CD4-positive, CD25-positive, alpha-beta regulatory T cell (primary cell): ENCODE measurements at regions not wholly inside any gene's neighbourhood (a gene's known extent, or its start where the extent isn't known, plus 50 kb on each side); places are given as distances from the start of the nearest gene placed in this dataset.

Experiments used
- ATAC-seq, 2 donors: fragments of 150-1000 bp; cut with Tn5 transposase; one replicate each; pipeline ENCODE4 v1.10.0; 2021; ENCODE audit warnings: low read depth in 2 of 2, moderate number of reproducible peaks in 2 of 2, moderate library complexity in 1 of 2
- DNase-seq, 3 donors: peaks; one replicate each; pipeline versions ENCODE4 v3.0.0 to v3.0.0-alpha.2; 2012 to 2022; ENCODE audit warnings: mixed read lengths in 1 of 3
- H3K27ac ChIP-seq: one replicate; pipeline ENCODE4 v1.7.0; 2013; ENCODE audit warnings: mild to moderate bottlenecking, low read length; ENCODE audit not compliant: insufficient read depth, poor library complexity, severe bottlenecking
- H3K27me3 ChIP-seq: one replicate; pipeline ENCODE4 v1.7.0; 2013; ENCODE audit warnings: low read length; ENCODE audit not compliant: control insufficient read depth, insufficient read depth
- H3K36me3 ChIP-seq: one replicate; pipeline ENCODE4 v1.7.0; 2013; ENCODE audit warnings: mild to moderate bottlenecking, low read length, moderate library complexity; ENCODE audit not compliant: control insufficient read depth, insufficient read depth
- H3K4me1 ChIP-seq: 2 replicates; pipeline ENCODE4 v1.7.0; 2013; ENCODE audit warnings: mild to moderate bottlenecking, low read length; ENCODE audit not compliant: insufficient read depth, control insufficient read depth, poor library complexity, severe bottlenecking
- H3K4me3 ChIP-seq: one replicate; pipeline ENCODE4 v1.7.0; 2013; ENCODE audit warnings: low read depth, mild to moderate bottlenecking, low read length, moderate library complexity
- H3K9me3 ChIP-seq, 2 experiments: 1 replicate in 1 of 2; 2 replicates in 1 of 2; pipeline ENCODE4 v1.7.0; 2013; ENCODE audit warnings: low read length in 2 of 2, mild to moderate bottlenecking in 1 of 2, moderate library complexity in 1 of 2; ENCODE audit not compliant: control insufficient read depth in 2 of 2
- H3K27ac Mint-ChIP-seq, 3 donors: one replicate each; pipeline ENCODE4 v1.8.0; 2020 to 2022; ENCODE audit warnings: mild to moderate bottlenecking in 3 of 3, mixed read lengths in 3 of 3, moderate library complexity in 2 of 3
- H3K27me3 Mint-ChIP-seq: one replicate; pipeline ENCODE4 v1.8.0; 2022; ENCODE audit warnings: mild to moderate bottlenecking, mixed read lengths
- H3K36me3 Mint-ChIP-seq: one replicate; pipeline ENCODE4 v1.8.0; 2020; ENCODE audit warnings: mixed read lengths
- H3K4me1 Mint-ChIP-seq, 4 donors: one replicate each; pipeline ENCODE4 v1.8.0; 2020 to 2022; ENCODE audit warnings: mixed read lengths in 4 of 4, mild to moderate bottlenecking in 1 of 4
- H3K4me3 Mint-ChIP-seq, 4 donors: one replicate each; pipeline ENCODE4 v1.8.0; 2020 to 2022; ENCODE audit warnings: mild to moderate bottlenecking in 4 of 4, mixed read lengths in 4 of 4, moderate library complexity in 3 of 4
- H3K9me3 Mint-ChIP-seq, 7 donors: one replicate each; pipeline ENCODE4 v1.8.0; 2020 to 2022; ENCODE audit warnings: mixed read lengths in 7 of 7, mild to moderate bottlenecking in 3 of 7, moderate library complexity in 2 of 7

DNA sequence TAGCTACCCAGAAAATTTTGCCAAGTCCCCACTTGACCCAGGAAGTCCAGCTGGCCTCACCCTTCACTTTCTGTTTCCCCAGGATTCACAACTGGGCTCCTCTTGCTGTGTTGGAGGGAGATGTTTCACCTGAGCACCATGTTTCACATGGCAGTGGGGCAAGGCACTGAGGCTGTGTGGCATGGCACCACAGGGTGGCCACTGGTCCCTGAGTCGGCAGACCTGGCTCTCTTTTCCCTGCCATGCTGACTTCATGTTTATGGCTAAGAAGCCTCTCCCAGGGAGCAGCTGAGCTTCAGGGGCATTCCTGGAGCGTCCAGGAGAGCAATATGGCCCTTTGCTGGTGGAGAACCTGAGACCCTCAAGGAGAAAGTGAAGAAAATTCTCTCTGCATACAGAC is 266.9 kb downstream of the RPS24 start:
- peaks cover 0 to 18% (median 5%) of the 10 kb centered on the region in 4 donors for H3K4me1 Mint-ChIP-seq
- H3K9me3 Mint-ChIP-seq: peaks cover 0 to 1% (median 0%) of the 10 kb centered on the region in 7 donors
- Histone ChIP-seq H3K9me3 (no peaks in the 10 kb centered on the region), H3K27ac (no peak overlapping the region), H3K36me3 (no peaks in the 10 kb centered on the region), H3K4me1 (peaks cover 13% of the 10 kb centered on the region), H3K27me3 (no peaks in the 10 kb centered on the region), H3K4me3 (no peak overlapping the region)
- DNase-seq: no peak
- no peak overlapping the region for H3K27ac Mint-ChIP-seq
- H3K4me3 Mint-ChIP-seq: peak overlapping the region in 2 of 4 donors; percentile 20 to 22
- H3K27me3 Mint-ChIP-seq: peaks cover 5% of the 10 kb centered on the region
- H3K36me3 Mint-ChIP-seq: no peaks in the 10 kb centered on the region
- ATAC-seq: no peak

DNA sequence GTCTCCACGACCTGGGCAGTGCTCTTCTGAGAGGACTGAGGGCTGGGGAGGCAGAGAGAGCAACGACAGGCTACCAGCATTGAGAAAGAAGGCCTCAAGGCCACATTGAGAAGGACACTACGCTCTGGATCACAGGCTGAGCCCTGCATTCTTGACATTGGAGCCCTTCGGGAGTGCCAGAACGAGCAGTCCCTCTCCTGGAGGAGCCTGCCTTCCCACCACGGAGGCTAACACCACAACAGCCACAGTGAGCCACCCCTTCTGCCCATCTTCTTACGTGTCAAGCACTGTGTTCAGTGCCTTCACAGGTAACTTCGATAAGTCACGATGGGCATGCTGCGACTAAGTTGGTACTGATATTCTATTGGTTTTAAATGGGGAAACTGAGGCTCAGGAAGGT is 267.8 kb downstream of the RPS24 start:
- ATAC-seq (no peak), DNase-seq (no peak)
- no peaks in the 10 kb centered on the region for H3K27me3 ChIP-seq
- H3K4me3 Mint-ChIP-seq: peak overlapping the region in 1 of 4 donors; percentile 58
- no peaks in the 10 kb centered on the region for H3K9me3 ChIP-seq
- peak overlapping the region in 1 of 3 donors; percentile 97 for H3K27ac Mint-ChIP-seq
- no peaks in the 10 kb centered on the region for H3K36me3 Mint-ChIP-seq
- peaks cover 0 to 2% (median 0%) of the 10 kb centered on the region in 7 donors for H3K9me3 Mint-ChIP-seq
- H3K36me3 ChIP-seq: no peaks in the 10 kb centered on the region
- no peak overlapping the region for H3K4me3 ChIP-seq
- H3K27ac ChIP-seq: no peak overlapping the region
- peaks cover 0 to 18% (median 5%) of the 10 kb centered on the region in 4 donors for H3K4me1 Mint-ChIP-seq
- H3K27me3 Mint-ChIP-seq: peaks cover 14% of the 10 kb centered on the region
- H3K4me1 ChIP-seq: peaks cover 13% of the 10 kb centered on the region

DNA sequence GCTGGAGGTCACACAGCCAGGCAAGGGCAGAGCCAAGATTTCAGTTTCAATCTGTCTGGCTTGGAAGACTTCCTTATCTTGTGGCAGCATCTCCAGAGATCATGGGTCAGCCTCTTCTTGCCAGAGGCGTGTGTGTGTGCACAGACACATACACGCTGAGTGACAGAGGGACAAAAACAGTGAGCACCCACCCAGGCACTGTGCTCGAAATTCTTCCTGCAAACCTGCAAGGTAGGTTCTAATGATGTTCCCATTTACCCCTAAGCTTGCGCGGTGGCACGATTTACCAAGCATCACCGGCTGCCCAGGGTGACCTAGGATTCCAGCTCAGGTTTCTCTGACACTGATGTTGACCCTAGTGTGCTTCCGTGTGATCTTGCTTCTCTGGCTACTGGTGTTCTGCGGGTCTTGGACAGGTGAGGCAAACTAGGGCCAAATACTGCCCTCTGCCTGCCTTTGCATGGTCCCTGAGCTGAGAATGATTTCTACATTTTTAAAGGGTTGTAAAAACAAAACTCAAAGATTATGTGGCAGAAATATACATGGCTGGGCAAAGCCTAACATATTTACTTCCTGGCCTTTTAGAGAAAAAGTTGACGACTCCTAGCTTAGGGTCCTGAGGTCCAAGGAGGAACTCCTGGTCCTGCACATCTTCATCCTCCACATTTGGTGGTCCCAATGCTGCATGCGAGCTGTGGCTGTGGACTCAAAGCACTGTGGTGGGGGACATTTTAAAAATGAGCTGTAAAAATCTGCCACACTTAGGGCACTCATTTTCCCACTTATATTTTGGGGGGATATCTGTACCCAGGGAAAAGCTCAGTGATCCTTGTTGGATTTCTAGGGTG is 268.5 kb downstream of the RPS24 start:
- Histone ChIP-seq H3K27ac (peak overlapping the region; percentile 90), H3K9me3 (no peaks in the 10 kb centered on the region), H3K27me3 (no peaks in the 10 kb centered on the region), H3K4me1 (peaks cover 13% of the 10 kb centered on the region), H3K4me3 (peak overlapping the region; percentile 77), H3K36me3 (no peaks in the 10 kb centered on the region)
- H3K27ac Mint-ChIP-seq: peak overlapping the region; percentile 97
- ATAC-seq (no peak), DNase-seq (peak in 1 of 3 donors; percentile 3)
- H3K4me1 Mint-ChIP-seq: peaks cover 0 to 18% (median 5%) of the 10 kb centered on the region in 4 donors
- H3K36me3 Mint-ChIP-seq: no peaks in the 10 kb centered on the region
- H3K9me3 Mint-ChIP-seq: peaks cover 0 to 2% (median 0%) of the 10 kb centered on the region in 7 donors
- H3K4me3 Mint-ChIP-seq: peak overlapping the region; percentile 93 to 96 (median 95)
- peaks cover 19% of the 10 kb centered on the region for H3K27me3 Mint-ChIP-seq

- Histone ChIP-seq H3K4me3 (peak overlapping the region; percentile 77), H3K27ac (peak overlapping the region; percentile 90), H3K9me3 (no peaks in the 10 kb centered on the region), H3K27me3 (peaks cover 2% of the 10 kb centered on the region), H3K36me3 (no peaks in the 10 kb centered on the region), H3K4me1 (peaks cover 13% of the 10 kb centered on the region)
- Mint-ChIP-seq H3K27ac (peak overlapping the region; percentile 97), H3K4me3 (peak overlapping the region; percentile 93 to 96 (median 95)), H3K36me3 (no peaks in the 10 kb centered on the region), H3K4me1 (peaks cover 0 to 18% (median 5%) of the 10 kb centered on the region in 4 donors), H3K9me3 (peaks cover 0 to 2% (median 0%) of the 10 kb centered on the region in 7 donors), H3K27me3 (peaks cover 20% of the 10 kb centered on the region)
- no peak for ATAC-seq
- DNase-seq: no peak
Measured at GRCh38 chr10:78302739-78302988, 269.0 kb downstream of the RPS24 start.

- ATAC-seq (peak; percentile 90 to 93), DNase-seq (peak; percentile 90 to 95 (median 93))
- Mint-ChIP-seq H3K36me3 (no peaks in the 10 kb centered on the region), H3K4me3 (peak overlapping the region; percentile 93 to 96 (median 95)), H3K4me1 (peaks cover 0 to 18% (median 5%) of the 10 kb centered on the region in 4 donors), H3K27me3 (peaks cover 20% of the 10 kb centered on the region), H3K27ac (peak overlapping the region; percentile 97), H3K9me3 (peaks cover 0 to 2% (median 0%) of the 10 kb centered on the region in 7 donors)
- peaks cover 3% of the 10 kb centered on the region for H3K27me3 ChIP-seq
- H3K36me3 ChIP-seq: no peaks in the 10 kb centered on the region
- no peaks in the 10 kb centered on the region for H3K9me3 ChIP-seq
- H3K4me1 ChIP-seq: peaks cover 13% of the 10 kb centered on the region
- peak overlapping the region; percentile 77 for H3K4me3 ChIP-seq
- H3K27ac ChIP-seq: peak overlapping the region; percentile 90
Measured at GRCh38 chr10:78302989-78303854, 269.6 kb downstream of the RPS24 start.

- Histone ChIP-seq H3K4me3 (no peak overlapping the region), H3K27me3 (peaks cover 3% of the 10 kb centered on the region), H3K4me1 (peaks cover 13% of the 10 kb centered on the region), H3K27ac (no peak overlapping the region), H3K9me3 (no peaks in the 10 kb centered on the region), H3K36me3 (no peaks in the 10 kb centered on the region)
- peak overlapping the region in 2 of 3 donors; percentile 13 to 53 for H3K27ac Mint-ChIP-seq
- ATAC-seq (no peak), DNase-seq (no peak)
- H3K4me1 Mint-ChIP-seq: peaks cover 0 to 18% (median 5%) of the 10 kb centered on the region in 4 donors
- H3K27me3 Mint-ChIP-seq: peaks cover 31% of the 10 kb centered on the region
- H3K36me3 Mint-ChIP-seq: no peaks in the 10 kb centered on the region
- H3K9me3 Mint-ChIP-seq: peaks cover 0 to 2% (median 0%) of the 10 kb centered on the region in 7 donors
- H3K4me3 Mint-ChIP-seq: peak overlapping the region in 3 of 4 donors; percentile 29 to 83 (median 71)
Measured at GRCh38 chr10:78304091-78305045, 270.7 kb downstream of the RPS24 start.

DNA sequence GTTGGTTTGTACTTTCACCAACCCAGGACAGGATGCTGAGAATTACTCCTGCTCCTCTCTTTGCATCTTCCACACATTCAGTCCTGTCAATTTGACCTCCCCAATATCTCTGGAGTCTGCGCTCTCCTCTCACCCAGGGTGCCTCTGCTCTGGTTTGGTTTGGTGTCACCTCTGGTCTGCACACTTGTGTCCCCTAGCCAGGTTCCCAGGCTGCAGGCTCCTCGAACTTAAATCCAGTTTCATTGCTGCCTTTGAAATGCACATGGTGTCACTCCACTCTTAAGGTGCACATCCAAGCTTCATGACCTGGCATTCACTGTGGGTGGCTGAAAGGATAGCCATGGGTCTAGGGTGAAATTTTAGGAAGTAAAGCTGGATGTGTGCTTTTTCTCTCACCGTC is 271.6 kb downstream of the RPS24 start:
- Histone ChIP-seq H3K9me3 (no peaks in the 10 kb centered on the region), H3K27ac (no peak overlapping the region), H3K4me1 (peaks cover 13% of the 10 kb centered on the region), H3K27me3 (peaks cover 3% of the 10 kb centered on the region), H3K4me3 (no peak overlapping the region), H3K36me3 (no peaks in the 10 kb centered on the region)
- Mint-ChIP-seq H3K4me1 (peaks cover 0 to 18% (median 5%) of the 10 kb centered on the region in 4 donors), H3K9me3 (peaks cover 0 to 2% (median 0%) of the 10 kb centered on the region in 7 donors), H3K27ac (peak overlapping the region in 1 of 3 donors; percentile 13), H3K27me3 (peaks cover 32% of the 10 kb centered on the region), H3K36me3 (no peaks in the 10 kb centered on the region), H3K4me3 (peak overlapping the region in 2 of 4 donors; percentile 29 to 67)
- ATAC-seq (no peak), DNase-seq (no peak)
